ENCODE measurements at regions not wholly inside any gene's neighbourhood (a gene's known extent, or its start where the extent isn't known, plus 50 kb on each side); places are given as distances from the start of the nearest gene placed in this dataset.

GRCh38 chr12:89237763-89238162 lies 114.5 kb downstream of the DUSP6 start:
- TF ChIP-seq ZBTB7A (IDR thresholded peaks at IDR 0.05; ENCODE audit: low read depth) (no peak), MAX (IDR thresholded peaks at IDR 0.05) (no peak), EGR1 (IDR thresholded peaks at IDR 0.05) (no peak), REST (IDR thresholded peaks at IDR 0.05; ENCODE audit: low read depth) (no peak), TAF1 (IDR thresholded peaks at IDR 0.05; ENCODE audit: low read depth) (no peak), EP300 (IDR thresholded peaks at IDR 0.05; ENCODE audit: borderline replicate concordance) (no peak), NFIC (IDR thresholded peaks at IDR 0.05) (no peak), TEAD4 (IDR thresholded peaks at IDR 0.05) (no peak), RAD21 (IDR thresholded peaks at IDR 0.05; ENCODE audit: low read depth) (no peak), FOXM1 (IDR thresholded peaks at IDR 0.05; ENCODE audit: borderline replicate concordance, low read depth) (no peak), USF1 (IDR thresholded peaks at IDR 0.05) (no peak), CREB1 (IDR thresholded peaks at IDR 0.05; ENCODE audit: low read depth) (no peak), CEBPB (IDR thresholded peaks at IDR 0.05) (no peak), TCF12 (IDR thresholded peaks at IDR 0.05; ENCODE audit: low read depth) (no peak), YY1 (IDR thresholded peaks at IDR 0.05; ENCODE audit: low read depth) (no peak)

GRCh38 chr12:89236748-89237383 lies 115.4 kb downstream of the DUSP6 start:
- TF ChIP-seq USF1 (IDR thresholded peaks at IDR 0.05), result no peak
- TF ChIP-seq CEBPB (IDR thresholded peaks at IDR 0.05), result no peak
- no peak for TF ChIP-seq CREB1 (IDR thresholded peaks at IDR 0.05; ENCODE audit: low read depth)
- TF ChIP-seq EGR1 (IDR thresholded peaks at IDR 0.05), result no peak
- TF ChIP-seq TEAD4 (IDR thresholded peaks at IDR 0.05), result no peak
- no peak for TF ChIP-seq EP300 (IDR thresholded peaks at IDR 0.05; ENCODE audit: borderline replicate concordance)
- no peak for TF ChIP-seq FOXM1 (IDR thresholded peaks at IDR 0.05; ENCODE audit: borderline replicate concordance, low read depth)
- no peak for TF ChIP-seq TAF1 (IDR thresholded peaks at IDR 0.05; ENCODE audit: low read depth)
- no peak for TF ChIP-seq MAX (IDR thresholded peaks at IDR 0.05)

- TF ChIP-seq TEAD4 (IDR thresholded peaks at IDR 0.05) (no peak), YY1 (IDR thresholded peaks at IDR 0.05; ENCODE audit: low read depth) (no peak)
Measured at GRCh38 chr12:89236237-89236636, 116.1 kb downstream of the DUSP6 start.

GRCh38 chr12:89235189-89235993 lies 116.9 kb downstream of the DUSP6 start:
- TF ChIP-seq REST (IDR thresholded peaks at IDR 0.05; ENCODE audit: low read depth) (no peak), USF1 (IDR thresholded peaks at IDR 0.05) (no peak), EGR1 (IDR thresholded peaks at IDR 0.05) (no peak), NFIC (IDR thresholded peaks at IDR 0.05) (no peak), FOXM1 (IDR thresholded peaks at IDR 0.05; ENCODE audit: borderline replicate concordance, low read depth) (no peak), CEBPB (IDR thresholded peaks at IDR 0.05) (no peak), TEAD4 (IDR thresholded peaks at IDR 0.05) (no peak), MAX (IDR thresholded peaks at IDR 0.05) (no peak), TCF12 (IDR thresholded peaks at IDR 0.05; ENCODE audit: low read depth) (no peak), CREB1 (IDR thresholded peaks at IDR 0.05; ENCODE audit: low read depth) (no peak), TAF1 (IDR thresholded peaks at IDR 0.05; ENCODE audit: low read depth) (no peak), YY1 (IDR thresholded peaks at IDR 0.05; ENCODE audit: low read depth) (no peak), ZBTB7A (IDR thresholded peaks at IDR 0.05; ENCODE audit: low read depth) (no peak), RAD21 (IDR thresholded peaks at IDR 0.05; ENCODE audit: low read depth) (no peak), EP300 (IDR thresholded peaks at IDR 0.05; ENCODE audit: borderline replicate concordance) (no peak)
